ENCODE measurements at regions not wholly inside any gene's neighbourhood (a gene's known extent, or its start where the extent isn't known, plus 50 kb on each side); places are given as distances from the start of the nearest gene placed in this dataset.

- peaks cover 1% of the 10 kb centered on the region for H3K4me1 Mint-ChIP-seq (ENCODE audit: low read depth)
- H3K36me3 Mint-ChIP-seq (ENCODE audit: low read depth): no peaks in the 10 kb centered on the region
- no peak overlapping the region for H3K4me3 Mint-ChIP-seq
- no peaks in the 10 kb centered on the region for H3K9me3 Mint-ChIP-seq
- H3K27ac Mint-ChIP-seq: no peak overlapping the region
- H3K27me3 Mint-ChIP-seq (ENCODE audit: low read depth): peaks cover 4% of the 10 kb centered on the region
Measured at GRCh38 chr14:98959410-98959809, 312.6 kb downstream of the BCL11B start.

GRCh38 chr14:98959958-98960616, 311.9 kb downstream of the BCL11B start:
- H3K9me3 Mint-ChIP-seq: no peaks in the 10 kb centered on the region
- no peaks in the 10 kb centered on the region for H3K36me3 Mint-ChIP-seq (ENCODE audit: low read depth)
- peaks cover 4% of the 10 kb centered on the region for H3K27me3 Mint-ChIP-seq (ENCODE audit: low read depth)
- H3K4me1 Mint-ChIP-seq (ENCODE audit: low read depth): peaks cover 7% of the 10 kb centered on the region
- H3K4me3 Mint-ChIP-seq: no peak overlapping the region
- H3K27ac Mint-ChIP-seq: no peak overlapping the region

- Mint-ChIP-seq H3K36me3 (ENCODE audit: low read depth) (no peaks in the 10 kb centered on the region), H3K4me1 (ENCODE audit: low read depth) (peaks cover 12% of the 10 kb centered on the region), H3K27ac (no peak overlapping the region), H3K27me3 (ENCODE audit: low read depth) (peaks cover 4% of the 10 kb centered on the region), H3K4me3 (no peak overlapping the region), H3K9me3 (no peaks in the 10 kb centered on the region)
Measured at GRCh38 chr14:98960617-98961013, 311.4 kb downstream of the BCL11B start.

- Mint-ChIP-seq H3K36me3 (ENCODE audit: low read depth) (no peaks in the 10 kb centered on the region), H3K27me3 (ENCODE audit: low read depth) (no peaks in the 10 kb centered on the region), H3K9me3 (no peaks in the 10 kb centered on the region), H3K4me1 (ENCODE audit: low read depth) (peaks cover 12% of the 10 kb centered on the region), H3K4me3 (no peak overlapping the region), H3K27ac (no peak overlapping the region)
Measured at GRCh38 chr14:98961191-98961590, 310.8 kb downstream of the BCL11B start.

- Mint-ChIP-seq H3K27ac (no peak overlapping the region), H3K9me3 (no peaks in the 10 kb centered on the region), H3K36me3 (ENCODE audit: low read depth) (no peaks in the 10 kb centered on the region), H3K4me1 (ENCODE audit: low read depth) (peaks cover 15% of the 10 kb centered on the region), H3K4me3 (no peak overlapping the region), H3K27me3 (ENCODE audit: low read depth) (peaks cover 3% of the 10 kb centered on the region)
Measured at GRCh38 chr14:98962118-98962517, 309.9 kb downstream of the BCL11B start.

GRCh38 chr14:98963610-98964009, 308.4 kb downstream of the BCL11B start:
- Mint-ChIP-seq H3K27ac (no peak overlapping the region), H3K36me3 (ENCODE audit: low read depth) (no peaks in the 10 kb centered on the region), H3K27me3 (ENCODE audit: low read depth) (peaks cover 3% of the 10 kb centered on the region), H3K9me3 (no peaks in the 10 kb centered on the region), H3K4me3 (no peak overlapping the region), H3K4me1 (ENCODE audit: low read depth) (peaks cover 15% of the 10 kb centered on the region)

- H3K36me3 Mint-ChIP-seq (ENCODE audit: low read depth): no peaks in the 10 kb centered on the region
- H3K27me3 Mint-ChIP-seq (ENCODE audit: low read depth): peaks cover 3% of the 10 kb centered on the region
- H3K9me3 Mint-ChIP-seq: no peaks in the 10 kb centered on the region
- no peak overlapping the region for H3K27ac Mint-ChIP-seq
- no peak overlapping the region for H3K4me3 Mint-ChIP-seq
- H3K4me1 Mint-ChIP-seq (ENCODE audit: low read depth): peaks cover 15% of the 10 kb centered on the region
Measured at GRCh38 chr14:98964171-98964570, 307.8 kb downstream of the BCL11B start.

GRCh38 chr14:98965076-98965475, 306.9 kb downstream of the BCL11B start:
- peaks cover 15% of the 10 kb centered on the region for H3K4me1 Mint-ChIP-seq (ENCODE audit: low read depth)
- no peaks in the 10 kb centered on the region for H3K36me3 Mint-ChIP-seq (ENCODE audit: low read depth)
- peaks cover 9% of the 10 kb centered on the region for H3K27me3 Mint-ChIP-seq (ENCODE audit: low read depth)
- no peaks in the 10 kb centered on the region for H3K9me3 Mint-ChIP-seq
- no peak overlapping the region for H3K4me3 Mint-ChIP-seq
- peak overlapping the region; percentile 52 for H3K27ac Mint-ChIP-seq

GRCh38 chr14:98966016-98966415, 306.0 kb downstream of the BCL11B start:
- Mint-ChIP-seq H3K36me3 (ENCODE audit: low read depth) (no peaks in the 10 kb centered on the region), H3K4me1 (ENCODE audit: low read depth) (peaks cover 15% of the 10 kb centered on the region), H3K27me3 (ENCODE audit: low read depth) (peaks cover 13% of the 10 kb centered on the region), H3K4me3 (no peak overlapping the region), H3K9me3 (no peaks in the 10 kb centered on the region), H3K27ac (no peak overlapping the region)

GRCh38 chr14:98966475-98967162, 305.4 kb downstream of the BCL11B start:
- no peak overlapping the region for H3K4me3 Mint-ChIP-seq

GRCh38 chr14:98974113-98974512, 297.9 kb downstream of the BCL11B start:
- Mint-ChIP-seq H3K36me3 (ENCODE audit: low read depth) (no peaks in the 10 kb centered on the region), H3K9me3 (peaks cover 14% of the 10 kb centered on the region), H3K27ac (no peak overlapping the region), H3K4me3 (no peak overlapping the region), H3K27me3 (ENCODE audit: low read depth) (peaks cover 17% of the 10 kb centered on the region), H3K4me1 (ENCODE audit: low read depth) (no peaks in the 10 kb centered on the region)

More at GRCh38 chr14:98966475-98967162, 305.4 kb downstream of the BCL11B start:
- no peaks in the 10 kb centered on the region for H3K9me3 Mint-ChIP-seq
- no peak overlapping the region for H3K27ac Mint-ChIP-seq
- peaks cover 15% of the 10 kb centered on the region for H3K4me1 Mint-ChIP-seq (ENCODE audit: low read depth)
- peaks cover 15% of the 10 kb centered on the region for H3K27me3 Mint-ChIP-seq (ENCODE audit: low read depth)
- H3K36me3 Mint-ChIP-seq (ENCODE audit: low read depth): no peaks in the 10 kb centered on the region

- no peak overlapping the region for H3K4me3 Mint-ChIP-seq
- peaks cover 25% of the 10 kb centered on the region for H3K9me3 Mint-ChIP-seq
- H3K36me3 Mint-ChIP-seq (ENCODE audit: low read depth): peaks cover 2% of the 10 kb centered on the region
- H3K27ac Mint-ChIP-seq: no peak overlapping the region
- H3K27me3 Mint-ChIP-seq (ENCODE audit: low read depth): peaks cover 5% of the 10 kb centered on the region
- peaks cover 3% of the 10 kb centered on the region for H3K4me1 Mint-ChIP-seq (ENCODE audit: low read depth)
Measured at GRCh38 chr14:98976271-98976670, 295.7 kb downstream of the BCL11B start.

- H3K36me3 Mint-ChIP-seq (ENCODE audit: low read depth): peaks cover 2% of the 10 kb centered on the region
- no peak overlapping the region for H3K27ac Mint-ChIP-seq
- peaks cover 1% of the 10 kb centered on the region for H3K27me3 Mint-ChIP-seq (ENCODE audit: low read depth)
- H3K9me3 Mint-ChIP-seq: peaks cover 25% of the 10 kb centered on the region
- H3K4me1 Mint-ChIP-seq (ENCODE audit: low read depth): peaks cover 9% of the 10 kb centered on the region
- no peak overlapping the region for H3K4me3 Mint-ChIP-seq
Measured at GRCh38 chr14:98977451-98977850, 294.5 kb downstream of the BCL11B start.

GRCh38 chr14:98982986-98983385, 289.0 kb downstream of the BCL11B start:
- Mint-ChIP-seq H3K4me1 (ENCODE audit: low read depth) (peaks cover 38% of the 10 kb centered on the region), H3K36me3 (ENCODE audit: low read depth) (peaks cover 2% of the 10 kb centered on the region), H3K27ac (peak overlapping the region; percentile 77), H3K9me3 (peaks cover 20% of the 10 kb centered on the region), H3K4me3 (peak overlapping the region; percentile 7), H3K27me3 (ENCODE audit: low read depth) (no peaks in the 10 kb centered on the region)

GRCh38 chr14:98984027-98984718, 287.8 kb downstream of the BCL11B start:
- Mint-ChIP-seq H3K27me3 (ENCODE audit: low read depth) (no peaks in the 10 kb centered on the region), H3K4me3 (peak overlapping the region; percentile 41), H3K27ac (peak overlapping the region; percentile 91), H3K4me1 (ENCODE audit: low read depth) (peaks cover 38% of the 10 kb centered on the region), H3K36me3 (ENCODE audit: low read depth) (peaks cover 2% of the 10 kb centered on the region), H3K9me3 (peaks cover 10% of the 10 kb centered on the region)

All from T-helper 1 cell treated with Interleukin-12 subunit alpha and Interleukin-12 subunit beta and Interleukin-4 antibody, amounts not matched to agents 30 μg/mL and 1 μg/mL, for 36 hours (primary cell).